IMR-90 (cell line): ENCODE measurements at regions not wholly inside any gene's neighbourhood (a gene's known extent, or its start where the extent isn't known, plus 50 kb on each side); places are given as distances from the start of the nearest gene placed in this dataset.

Source experiments
- MAZ ChIP-seq: IDR thresholded peaks from 2 replicates; pipeline ENCODE4 v1.6.1; 2012; ENCODE audit warnings: low read depth, mild to moderate bottlenecking, low read length, improper control_type of control experiment, moderate library complexity, borderline replicate concordance
- POLR2A ChIP-seq: IDR thresholded peaks from 2 replicates; pipeline ENCODE4 v1.6.1; 2012; ENCODE audit warnings: mild to moderate bottlenecking, low read depth, low read length
- RAD21 ChIP-seq: IDR thresholded peaks from 2 replicates; pipeline ENCODE4 v1.6.1; 2012; ENCODE audit warnings: low read length, improper control_type of control experiment
- RCOR1 ChIP-seq: IDR thresholded peaks from 2 replicates; pipeline ENCODE4 v1.6.1; 2012; ENCODE audit warnings: mild to moderate bottlenecking, low read length, improper control_type of control experiment; ENCODE audit not compliant: insufficient replicate concordance
- RFX5 ChIP-seq: IDR thresholded peaks from 2 replicates; pipeline ENCODE4 v1.8.0; 2012; ENCODE audit warnings: low read depth, mild to moderate bottlenecking, low read length, moderate library complexity
- SMC3 ChIP-seq: fragments of 150-350 bp; IDR thresholded peaks from 2 replicates; pipeline ENCODE4 v1.6.1; 2016; ENCODE audit warnings: low read depth, mild to moderate bottlenecking, antibody characterized with exemption, low read length, moderate library complexity
- TF ChIP-seq, protein P1 (sequence below): conservative IDR thresholded peaks from 2 replicates; pipeline ENCODE4 v1.5.1; 2012; ENCODE audit warnings: mild to moderate bottlenecking, low read depth, low read length, improper control_type of control experiment
- TF ChIP-seq, protein P2 (sequence below): fragments of 150-350 bp; IDR thresholded peaks from 2 replicates; pipeline ENCODE4 v1.6.1; 2017; ENCODE audit warnings: mild to moderate bottlenecking, antibody characterized with exemption, low read length, low read depth

DNA sequence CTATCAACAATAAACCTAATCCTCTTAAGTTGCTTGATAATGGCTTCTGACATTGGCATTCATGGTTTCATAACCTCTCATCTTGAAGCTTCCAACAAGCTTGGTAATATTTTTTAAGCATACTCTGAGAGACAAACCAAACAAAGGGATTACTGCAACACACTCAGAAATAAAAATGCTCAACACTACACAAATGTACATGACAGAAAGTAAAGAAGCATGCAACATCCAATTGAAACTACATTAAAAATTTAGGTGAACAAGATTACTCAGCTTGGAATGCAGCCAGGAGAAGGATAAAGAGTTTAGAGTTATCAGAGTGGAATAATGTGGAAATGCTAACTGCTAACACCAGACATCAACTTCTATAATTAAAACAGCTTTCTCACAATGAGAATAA lies 1136.6 kb upstream of the PABPC4L start:
- TF ChIP-seq MAZ (no peak), POLR2A (no peak), RAD21 (no peak), RFX5 (no peak), RCOR1 (no peak), SMC3 (no peak)
- TF ChIP-seq, protein P1, sequence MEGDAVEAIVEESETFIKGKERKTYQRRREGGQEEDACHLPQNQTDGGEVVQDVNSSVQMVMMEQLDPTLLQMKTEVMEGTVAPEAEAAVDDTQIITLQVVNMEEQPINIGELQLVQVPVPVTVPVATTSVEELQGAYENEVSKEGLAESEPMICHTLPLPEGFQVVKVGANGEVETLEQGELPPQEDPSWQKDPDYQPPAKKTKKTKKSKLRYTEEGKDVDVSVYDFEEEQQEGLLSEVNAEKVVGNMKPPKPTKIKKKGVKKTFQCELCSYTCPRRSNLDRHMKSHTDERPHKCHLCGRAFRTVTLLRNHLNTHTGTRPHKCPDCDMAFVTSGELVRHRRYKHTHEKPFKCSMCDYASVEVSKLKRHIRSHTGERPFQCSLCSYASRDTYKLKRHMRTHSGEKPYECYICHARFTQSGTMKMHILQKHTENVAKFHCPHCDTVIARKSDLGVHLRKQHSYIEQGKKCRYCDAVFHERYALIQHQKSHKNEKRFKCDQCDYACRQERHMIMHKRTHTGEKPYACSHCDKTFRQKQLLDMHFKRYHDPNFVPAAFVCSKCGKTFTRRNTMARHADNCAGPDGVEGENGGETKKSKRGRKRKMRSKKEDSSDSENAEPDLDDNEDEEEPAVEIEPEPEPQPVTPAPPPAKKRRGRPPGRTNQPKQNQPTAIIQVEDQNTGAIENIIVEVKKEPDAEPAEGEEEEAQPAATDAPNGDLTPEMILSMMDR: no peak
- TF ChIP-seq, protein P2, sequence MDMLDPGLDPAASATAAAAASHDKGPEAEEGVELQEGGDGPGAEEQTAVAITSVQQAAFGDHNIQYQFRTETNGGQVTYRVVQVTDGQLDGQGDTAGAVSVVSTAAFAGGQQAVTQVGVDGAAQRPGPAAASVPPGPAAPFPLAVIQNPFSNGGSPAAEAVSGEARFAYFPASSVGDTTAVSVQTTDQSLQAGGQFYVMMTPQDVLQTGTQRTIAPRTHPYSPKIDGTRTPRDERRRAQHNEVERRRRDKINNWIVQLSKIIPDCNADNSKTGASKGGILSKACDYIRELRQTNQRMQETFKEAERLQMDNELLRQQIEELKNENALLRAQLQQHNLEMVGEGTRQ: no peak
